ENCODE measurements at regions not wholly inside any gene's neighbourhood (a gene's known extent, or its start where the extent isn't known, plus 50 kb on each side); places are given as distances from the start of the nearest gene placed in this dataset.
"Not testable (repeated sequence)": the region's sequence is repeated elsewhere in the genome, so short reads cannot be mapped to it uniquely, and the experiment has no call there.

GRCh38 chrY:20643055-20643454, 67.5 kb downstream of the EIF1AY start:
- Histone ChIP-seq H3K36me3 (no peaks in the 10 kb centered on the region), H3K27me3 (no peaks in the 10 kb centered on the region), H3K27ac (no peak overlapping the region), H3K4me1 (no peaks in the 10 kb centered on the region), H3K4me3 (no peak overlapping the region), H3K9me3 (no peaks in the 10 kb centered on the region)
- intact Hi-C loops (cut with DNase I): no loop called here
- 79 to 81% methylated on average over 7 of the region's 7 CpGs; no CpG with 5 or more reads in 2 of the 4 donors for WGBS, 4 donors
- TF ChIP-seq POLR2A (IDR thresholded peaks at IDR 0.05) (no peak), CTCF (IDR thresholded peaks at IDR 0.05) (no peak)
- no peak for ATAC-seq
- DNase-seq: no peak

- Histone ChIP-seq H3K27me3 (no peaks in the 10 kb centered on the region), H3K36me3 (no peaks in the 10 kb centered on the region), H3K27ac (no peak overlapping the region), H3K9me3 (no peaks in the 10 kb centered on the region), H3K4me3 (no peak overlapping the region), H3K4me1 (no peaks in the 10 kb centered on the region)
- intact Hi-C loops (cut with DNase I): no loop called here
- ATAC-seq (no peak), DNase-seq (no peak)
- no peak for TF ChIP-seq CTCF (IDR thresholded peaks at IDR 0.05)
- no peak for TF ChIP-seq POLR2A (IDR thresholded peaks at IDR 0.05)
- WGBS, 4 donors: 83 to 87% methylated on average over 5 of the region's 5 CpGs; no CpG with 5 or more reads in 2 of the 4 donors
These were observed 72.7 kb downstream of the EIF1AY start for GRCh38 chrY:20648265-20648664.

GRCh38 chrY:20648891-20649290, 73.3 kb downstream of the EIF1AY start:
- WGBS, 4 donors: 50 to 54% methylated on average over 1 of the region's 1 CpG; no CpG with 5 or more reads in 2 of the 4 donors
- intact Hi-C loops (cut with DNase I): not testable (repeated sequence)

GRCh38 chrY:20651481-20651880, 75.9 kb downstream of the EIF1AY start:
- no peaks in the 10 kb centered on the region for H3K4me1 ChIP-seq
- DNase-seq (no peak), ATAC-seq (no peak)
- H3K27ac ChIP-seq: no peak overlapping the region
- no peaks in the 10 kb centered on the region for H3K9me3 ChIP-seq
- TF ChIP-seq POLR2A (IDR thresholded peaks at IDR 0.05) (no peak), CTCF (IDR thresholded peaks at IDR 0.05) (no peak)
- H3K4me3 ChIP-seq: no peak overlapping the region
- H3K36me3 ChIP-seq: no peaks in the 10 kb centered on the region
- no peaks in the 10 kb centered on the region for H3K27me3 ChIP-seq
- WGBS, 4 donors: 89 to 93% methylated on average over 4 of the region's 4 CpGs; no CpG with 5 or more reads in 2 of the 4 donors
- intact Hi-C loops (cut with DNase I): loop anchor here in 1 of 10 donors (10.0 kb wide), 1 partner anchor 57 kb away; no protein-coding TSS in a partner anchor

More at GRCh38 chrY:20648891-20649290, 73.3 kb downstream of the EIF1AY start:
- not testable (repeated sequence) for H3K27ac ChIP-seq, DNase-seq, H3K36me3 ChIP-seq, ATAC-seq, H3K4me3 ChIP-seq, H3K9me3 ChIP-seq, H3K4me1 ChIP-seq, H3K27me3 ChIP-seq
- TF ChIP-seq CTCF (IDR thresholded peaks at IDR 0.05): peak in 4 of 12 donors; percentile 8 to 27 (median 20)
